Natural killer cell (primary cell): ENCODE measurements at regions not wholly inside any gene's neighbourhood (a gene's known extent, or its start where the extent isn't known, plus 50 kb on each side); places are given as distances from the start of the nearest gene placed in this dataset.

Experiments used
- ATAC-seq, 3 donors: fragments of 150-1000 bp in 2 of 3; fragments of 200-7000 bp in 1 of 3; cut with Tn5 transposase; 1 replicate in 1 of 3; 2 replicates in 2 of 3; pipeline ENCODE4 v1.10.0; 2021; ENCODE audit warnings: mild to moderate bottlenecking in 2 of 3, moderate library complexity in 2 of 3
- DNase-seq, 2 donors: peaks; one replicate each; pipeline versions ENCODE4 v3.0.0 to v3.0.0-alpha.2; 2013 to 2021; ENCODE audit warnings: mixed read lengths in 1 of 2
- H3K27ac ChIP-seq: one replicate; pipeline ENCODE4 v1.5.1; 2013; ENCODE audit warnings: mild to moderate bottlenecking, low read length
- H3K27me3 ChIP-seq: one replicate; pipeline ENCODE4 v1.6.1; 2013; ENCODE audit warnings: low read length; ENCODE audit not compliant: control insufficient read depth, insufficient read depth
- H3K36me3 ChIP-seq: one replicate; pipeline ENCODE4 v1.6.1; 2013; ENCODE audit warnings: low read length; ENCODE audit not compliant: control insufficient read depth, insufficient read depth
- H3K4me1 ChIP-seq: one replicate; pipeline ENCODE4 v1.6.1; 2013; ENCODE audit warnings: low read length; ENCODE audit not compliant: control insufficient read depth, insufficient read depth
- H3K4me3 ChIP-seq: one replicate; pipeline ENCODE4 v1.5.1; 2013; ENCODE audit warnings: low read length
- H3K9me3 ChIP-seq: one replicate; pipeline ENCODE4 v1.6.1; 2013; ENCODE audit warnings: low read length; ENCODE audit not compliant: control insufficient read depth, insufficient read depth
- H3K27ac Mint-ChIP-seq, 2 donors: one replicate each; pipeline ENCODE4 v1.8.0; 2022; ENCODE audit warnings: mild to moderate bottlenecking in 2 of 2, mixed read lengths in 2 of 2, moderate library complexity in 1 of 2
- H3K27me3 Mint-ChIP-seq, 2 donors: one replicate each; pipeline ENCODE4 v1.8.0; 2022; ENCODE audit warnings: low read depth in 2 of 2, mixed read lengths in 2 of 2
- H3K36me3 Mint-ChIP-seq: one replicate; pipeline ENCODE4 v1.8.0; 2022; ENCODE audit warnings: mixed read lengths
- H3K4me1 Mint-ChIP-seq, 2 donors: one replicate each; pipeline ENCODE4 v1.8.0; 2022; ENCODE audit warnings: mixed read lengths in 2 of 2
- H3K4me3 Mint-ChIP-seq: one replicate; pipeline ENCODE4 v1.8.0; 2022; ENCODE audit warnings: mild to moderate bottlenecking, moderate library complexity, mixed read lengths
- H3K9me3 Mint-ChIP-seq, 2 donors: one replicate each; pipeline ENCODE4 v1.8.0; 2022; ENCODE audit warnings: mixed read lengths in 2 of 2
- WGBS: methylation state at CpG from one replicate; pipeline ENCODE4 v1.1.7; 2013; ENCODE audit warnings: missing lambda C conversion rate; ENCODE audit not compliant: insufficient coverage; 5-methylcytosine and 5-hydroxymethylcytosine counted together
- intact Hi-C: fragments of 100-400 bp; cut with micrococcal nuclease; formaldehyde crosslinking; loops from one replicate; pipeline ENCODE4 v1.14.2; 2022
- TF ChIP-seq, protein P1 (sequence below): fragments of 200-600 bp; IDR thresholded peaks from one replicate; pipeline ENCODE4 v1.8.0; 2022; ENCODE audit warnings: antibody characterized with exemption

GRCh38 chr10:107708981-107709380 is 544.5 kb upstream of the SORCS1 start:
- Mint-ChIP-seq H3K4me3 (no peak overlapping the region), H3K4me1 (no peaks in the 10 kb centered on the region), H3K27ac (no peak overlapping the region), H3K9me3 (peaks cover 3 to 8% of the 10 kb centered on the region in 2 donors), H3K36me3 (no peaks in the 10 kb centered on the region), H3K27me3 (no peaks in the 10 kb centered on the region)
- WGBS, result no CpG with 5 or more reads among the region's 1 CpG
- Histone ChIP-seq H3K27me3 (no peaks in the 10 kb centered on the region), H3K36me3 (no peaks in the 10 kb centered on the region), H3K4me3 (no peak overlapping the region), H3K27ac (no peak overlapping the region), H3K9me3 (no peaks in the 10 kb centered on the region), H3K4me1 (no peaks in the 10 kb centered on the region)
- intact Hi-C loops, result no loop called here
- DNase-seq (no peak), ATAC-seq (no peak)
- TF ChIP-seq, protein P1, sequence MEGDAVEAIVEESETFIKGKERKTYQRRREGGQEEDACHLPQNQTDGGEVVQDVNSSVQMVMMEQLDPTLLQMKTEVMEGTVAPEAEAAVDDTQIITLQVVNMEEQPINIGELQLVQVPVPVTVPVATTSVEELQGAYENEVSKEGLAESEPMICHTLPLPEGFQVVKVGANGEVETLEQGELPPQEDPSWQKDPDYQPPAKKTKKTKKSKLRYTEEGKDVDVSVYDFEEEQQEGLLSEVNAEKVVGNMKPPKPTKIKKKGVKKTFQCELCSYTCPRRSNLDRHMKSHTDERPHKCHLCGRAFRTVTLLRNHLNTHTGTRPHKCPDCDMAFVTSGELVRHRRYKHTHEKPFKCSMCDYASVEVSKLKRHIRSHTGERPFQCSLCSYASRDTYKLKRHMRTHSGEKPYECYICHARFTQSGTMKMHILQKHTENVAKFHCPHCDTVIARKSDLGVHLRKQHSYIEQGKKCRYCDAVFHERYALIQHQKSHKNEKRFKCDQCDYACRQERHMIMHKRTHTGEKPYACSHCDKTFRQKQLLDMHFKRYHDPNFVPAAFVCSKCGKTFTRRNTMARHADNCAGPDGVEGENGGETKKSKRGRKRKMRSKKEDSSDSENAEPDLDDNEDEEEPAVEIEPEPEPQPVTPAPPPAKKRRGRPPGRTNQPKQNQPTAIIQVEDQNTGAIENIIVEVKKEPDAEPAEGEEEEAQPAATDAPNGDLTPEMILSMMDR, result no peak

GRCh38 chr10:107706096-107706725 is 541.7 kb upstream of the SORCS1 start:
- Mint-ChIP-seq H3K9me3 (peaks cover 9 to 12% of the 10 kb centered on the region in 2 donors), H3K4me1 (no peaks in the 10 kb centered on the region), H3K27me3 (no peaks in the 10 kb centered on the region), H3K27ac (no peak overlapping the region), H3K36me3 (no peaks in the 10 kb centered on the region), H3K4me3 (no peak overlapping the region)
- Histone ChIP-seq H3K36me3 (no peaks in the 10 kb centered on the region), H3K4me1 (no peaks in the 10 kb centered on the region), H3K27ac (no peak overlapping the region), H3K27me3 (no peaks in the 10 kb centered on the region), H3K9me3 (no peaks in the 10 kb centered on the region), H3K4me3 (no peak overlapping the region)
- WGBS, result no CpG with 5 or more reads among the region's 1 CpG
- TF ChIP-seq, protein P1, result no peak
- DNase-seq (no peak), ATAC-seq (no peak)
- intact Hi-C loops, result no loop called here

- no peak for DNase-seq
- H3K27ac ChIP-seq, result no peak overlapping the region
- no peak overlapping the region for H3K4me3 ChIP-seq
- no peaks in the 10 kb centered on the region for H3K9me3 ChIP-seq
- Mint-ChIP-seq H3K9me3 (peaks cover 8 to 11% of the 10 kb centered on the region in 2 donors), H3K36me3 (peaks cover 7% of the 10 kb centered on the region), H3K4me1 (no peaks in the 10 kb centered on the region), H3K27me3 (no peaks in the 10 kb centered on the region), H3K27ac (no peak overlapping the region), H3K4me3 (no peak overlapping the region)
- ATAC-seq, result no peak
- intact Hi-C loops, result no loop called here
- H3K36me3 ChIP-seq, result no peaks in the 10 kb centered on the region
- TF ChIP-seq, protein P1, result no peak
- H3K27me3 ChIP-seq, result no peaks in the 10 kb centered on the region
- H3K4me1 ChIP-seq, result no peaks in the 10 kb centered on the region
Observed at GRCh38 chr10:107701943-107702342, 537.4 kb upstream of the SORCS1 start.

GRCh38 chr10:107692072-107692471 is 527.6 kb upstream of the SORCS1 start:
- H3K27me3 Mint-ChIP-seq, result no peaks in the 10 kb centered on the region
- H3K27ac Mint-ChIP-seq, result no peak overlapping the region
- no peaks in the 10 kb centered on the region for H3K27me3 ChIP-seq
- no peaks in the 10 kb centered on the region for H3K36me3 ChIP-seq
- WGBS, result no CpG with 5 or more reads among the region's 1 CpG
- intact Hi-C loops, result no loop called here
- no peaks in the 10 kb centered on the region for H3K4me1 ChIP-seq
- H3K36me3 Mint-ChIP-seq, result no peaks in the 10 kb centered on the region
- DNase-seq (no peak), ATAC-seq (no peak)
- TF ChIP-seq, protein P1, result no peak
- no peak overlapping the region for H3K4me3 ChIP-seq
- H3K4me1 Mint-ChIP-seq, result no peaks in the 10 kb centered on the region
- peaks cover 3 to 7% of the 10 kb centered on the region in 2 donors for H3K9me3 Mint-ChIP-seq
- H3K9me3 ChIP-seq, result no peaks in the 10 kb centered on the region
- no peak overlapping the region for H3K4me3 Mint-ChIP-seq
- H3K27ac ChIP-seq, result no peak overlapping the region
